Body of pancreas (tissue), 4 donors: ENCODE measurements at regions not wholly inside any gene's neighbourhood (a gene's known extent, or its start where the extent isn't known, plus 50 kb on each side); places are given as distances from the start of the nearest gene placed in this dataset.

ENCODE experiments used
- POLR2A ChIP-seq, 3 donors: fragments of 450-650 bp; IDR thresholded peaks; one replicate each; pipeline ENCODE4 v1.6.1; 2016; ENCODE audit warnings: antibody characterized with exemption in 3 of 3, mild to moderate bottlenecking in 2 of 3
- TF ChIP-seq, protein P1 (sequence below), 7 experiments: fragments of 450-650 bp in 4 of 7; fragments of 200-600 bp in 3 of 7; sonication (generic) in 3 of 7; IDR thresholded peaks; one replicate each; pipeline ENCODE4 v1.5.1; 2016 to 2019; ENCODE audit warnings: antibody characterized with exemption in 7 of 7

- TF ChIP-seq, protein P1, sequence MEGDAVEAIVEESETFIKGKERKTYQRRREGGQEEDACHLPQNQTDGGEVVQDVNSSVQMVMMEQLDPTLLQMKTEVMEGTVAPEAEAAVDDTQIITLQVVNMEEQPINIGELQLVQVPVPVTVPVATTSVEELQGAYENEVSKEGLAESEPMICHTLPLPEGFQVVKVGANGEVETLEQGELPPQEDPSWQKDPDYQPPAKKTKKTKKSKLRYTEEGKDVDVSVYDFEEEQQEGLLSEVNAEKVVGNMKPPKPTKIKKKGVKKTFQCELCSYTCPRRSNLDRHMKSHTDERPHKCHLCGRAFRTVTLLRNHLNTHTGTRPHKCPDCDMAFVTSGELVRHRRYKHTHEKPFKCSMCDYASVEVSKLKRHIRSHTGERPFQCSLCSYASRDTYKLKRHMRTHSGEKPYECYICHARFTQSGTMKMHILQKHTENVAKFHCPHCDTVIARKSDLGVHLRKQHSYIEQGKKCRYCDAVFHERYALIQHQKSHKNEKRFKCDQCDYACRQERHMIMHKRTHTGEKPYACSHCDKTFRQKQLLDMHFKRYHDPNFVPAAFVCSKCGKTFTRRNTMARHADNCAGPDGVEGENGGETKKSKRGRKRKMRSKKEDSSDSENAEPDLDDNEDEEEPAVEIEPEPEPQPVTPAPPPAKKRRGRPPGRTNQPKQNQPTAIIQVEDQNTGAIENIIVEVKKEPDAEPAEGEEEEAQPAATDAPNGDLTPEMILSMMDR (IDR thresholded peaks at IDR 0.05), result no peak
- TF ChIP-seq POLR2A (IDR thresholded peaks at IDR 0.05), result no peak
Measured at GRCh38 chr13:34756136-34756535, 185.9 kb upstream of the NBEA start.
